GM18867 (cell line): ENCODE measurements at regions not wholly inside any gene's neighbourhood (a gene's known extent, or its start where the extent isn't known, plus 50 kb on each side); places are given as distances from the start of the nearest gene placed in this dataset.
"Not testable (repeated sequence)": the region's sequence is repeated elsewhere in the genome, so short reads cannot be mapped to it uniquely, and the experiment has no call there.

Experiments
- ATAC-seq: cut with Tn5 transposase; IDR thresholded peaks from one replicate; pipeline ENCODE4 v1.9.1; 2021; ENCODE audit warnings: mild to moderate bottlenecking, moderate library complexity; ENCODE audit not compliant: unreplicated experiment

DNA sequence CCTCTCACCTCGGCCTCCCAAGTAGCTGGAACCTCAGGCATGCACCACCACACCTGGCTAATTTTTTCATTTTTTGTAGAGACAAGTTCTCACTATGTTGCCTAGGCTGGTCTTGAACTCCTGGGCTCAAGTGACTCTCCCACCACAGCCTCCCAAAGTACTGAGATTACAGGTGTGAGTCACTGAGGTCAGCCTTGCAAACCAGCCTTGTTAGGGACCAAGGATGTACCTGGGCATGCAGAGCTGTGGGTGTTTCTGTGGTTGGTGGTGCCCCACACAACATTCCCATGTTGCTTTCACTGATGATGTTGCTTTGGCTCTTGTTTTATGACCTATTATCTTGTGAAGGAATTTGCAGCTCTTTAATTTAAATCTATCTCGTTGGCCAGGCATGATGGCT, 54.8 kb downstream of the OTUD1 start:
- ATAC-seq, result no peak

DNA sequence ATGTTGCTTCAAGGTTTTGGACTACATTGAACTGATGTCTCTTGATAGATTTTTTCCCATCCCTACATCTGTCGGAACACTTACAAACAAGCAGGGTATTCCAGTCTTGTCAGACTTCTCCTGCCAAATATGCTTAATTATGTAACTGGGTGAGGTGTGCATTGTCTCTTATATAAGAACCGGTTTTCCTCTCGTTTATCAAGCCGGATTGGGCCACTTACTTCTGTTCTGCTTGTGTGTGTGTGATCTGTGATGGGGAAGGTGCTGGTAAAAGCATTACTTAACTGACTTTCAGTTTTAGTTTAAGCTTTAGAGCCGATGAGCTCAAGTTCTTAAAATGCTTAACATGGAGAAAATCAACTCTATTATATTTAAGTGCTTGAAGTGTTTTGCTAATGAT, 57.9 kb downstream of the OTUD1 start:
- ATAC-seq, result peak; percentile 54

DNA sequence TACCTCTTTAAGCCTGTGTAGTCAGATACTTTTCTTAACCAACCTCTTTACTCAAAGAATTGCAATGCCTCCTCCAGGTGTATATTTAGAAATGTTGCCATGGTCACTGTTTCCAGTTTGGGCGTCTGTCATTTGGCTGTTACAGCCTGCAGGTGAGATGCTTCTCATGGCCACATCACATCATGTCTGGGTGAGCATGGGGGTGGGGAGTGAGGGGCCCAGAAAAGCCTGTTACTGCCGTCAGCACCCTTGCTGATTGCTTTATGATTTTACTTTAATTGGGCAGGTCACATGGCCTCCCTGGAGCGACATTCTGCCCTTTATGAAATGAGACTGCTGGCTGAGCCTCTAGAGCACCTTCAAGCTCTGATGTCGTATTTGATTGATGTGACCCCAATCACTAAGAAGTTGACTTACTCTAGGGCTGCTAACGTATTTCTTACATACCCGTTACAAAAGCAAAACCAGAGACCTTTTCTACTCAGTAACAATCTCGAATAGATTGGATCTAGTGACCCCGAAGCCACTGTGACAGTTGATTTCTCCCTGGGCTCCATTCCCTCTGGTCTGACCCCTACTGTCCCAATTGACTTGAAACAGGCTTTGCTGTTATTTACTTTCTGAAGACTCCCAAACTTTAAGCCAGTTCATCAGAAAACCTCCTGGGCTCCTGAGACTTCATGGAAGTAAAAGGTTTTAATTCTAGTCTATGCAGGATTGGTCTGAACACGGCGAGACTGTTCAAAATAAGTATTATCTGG, 60.7 kb downstream of the OTUD1 start:
- ATAC-seq, result no peak

DNA sequence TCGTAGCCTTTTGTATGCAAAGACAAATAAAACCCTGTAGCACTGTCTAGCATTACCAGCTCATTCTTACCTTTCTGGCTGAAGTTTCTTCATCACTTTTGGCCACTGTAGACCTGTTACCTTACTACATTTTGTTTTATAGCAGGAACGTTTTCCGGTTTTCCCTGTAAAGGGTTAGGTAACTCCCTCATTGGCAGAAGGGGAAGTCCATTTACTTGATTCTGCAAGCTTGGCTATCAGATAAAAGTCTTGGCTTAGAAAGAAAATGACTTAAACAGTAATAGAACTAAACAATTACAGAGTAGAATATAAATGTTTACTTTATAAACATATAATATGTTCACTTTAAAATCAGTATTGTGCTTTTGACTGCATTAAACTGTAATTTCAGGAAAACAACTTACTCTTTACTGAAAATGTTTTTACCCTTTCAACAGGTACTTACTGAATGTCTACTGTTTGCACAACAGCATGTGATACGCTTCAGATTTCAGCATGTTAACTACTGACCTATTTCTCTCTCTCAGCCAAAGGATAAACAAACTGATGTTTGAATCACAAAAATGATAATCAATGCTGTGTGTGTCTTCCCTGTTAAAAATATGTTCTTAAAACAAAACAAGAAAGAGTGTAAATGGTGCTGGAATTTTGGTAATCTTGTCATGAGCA, 67.1 kb downstream of the OTUD1 start:
- ATAC-seq, result no peak

DNA sequence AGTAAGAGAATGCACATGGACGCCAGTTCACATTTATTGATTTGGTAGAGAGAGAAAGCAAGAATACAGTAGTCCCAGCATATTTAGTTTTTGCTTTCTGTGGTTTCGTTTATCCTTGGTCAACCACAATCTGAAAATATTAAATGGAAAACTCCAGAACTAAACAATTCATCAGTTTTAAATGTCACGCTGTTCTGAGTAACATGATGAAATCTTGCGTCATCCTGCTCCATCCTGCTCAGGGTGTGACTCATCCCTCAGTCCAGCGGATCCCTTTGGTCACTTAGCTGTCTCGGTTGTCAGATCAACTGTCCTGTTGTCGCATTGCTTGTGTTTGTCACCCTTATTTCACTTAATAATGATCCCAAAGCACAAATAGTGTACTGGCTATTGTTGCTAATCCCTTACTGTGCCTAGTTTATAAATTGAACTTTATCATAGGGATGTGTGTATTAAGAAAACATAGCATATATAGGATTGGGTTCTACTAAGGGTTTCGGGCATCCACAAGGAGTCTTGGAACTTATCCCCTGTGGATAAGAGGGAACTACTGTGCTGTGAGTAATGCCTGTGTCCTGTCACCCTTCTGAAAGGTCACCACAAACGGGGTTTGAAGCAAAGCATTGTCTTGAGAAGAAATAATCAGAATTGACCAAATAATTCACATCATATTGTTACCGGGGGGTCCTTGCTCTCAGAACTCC, 73.6 kb downstream of the OTUD1 start:
- no peak for ATAC-seq

DNA sequence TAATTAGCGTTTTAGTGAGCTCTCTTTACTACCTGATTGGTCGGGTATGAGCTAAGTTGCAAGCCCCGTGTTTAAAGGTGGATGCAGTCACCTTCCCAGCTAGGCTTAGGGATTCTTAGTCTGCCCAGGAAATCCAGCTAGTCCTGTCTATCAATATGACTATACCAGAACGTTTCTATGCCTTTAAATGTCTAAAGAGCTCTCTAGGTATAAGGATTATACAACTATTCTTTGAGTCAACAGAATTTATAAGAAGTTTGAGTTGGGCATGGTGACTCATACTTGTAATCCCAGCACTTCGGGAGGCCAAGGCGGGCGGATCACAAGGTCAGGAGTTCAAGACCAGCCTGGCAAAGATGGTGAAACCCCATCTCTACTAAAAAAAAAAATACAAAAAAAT, 74.7 kb downstream of the OTUD1 start:
- not testable (repeated sequence) for ATAC-seq

DNA sequence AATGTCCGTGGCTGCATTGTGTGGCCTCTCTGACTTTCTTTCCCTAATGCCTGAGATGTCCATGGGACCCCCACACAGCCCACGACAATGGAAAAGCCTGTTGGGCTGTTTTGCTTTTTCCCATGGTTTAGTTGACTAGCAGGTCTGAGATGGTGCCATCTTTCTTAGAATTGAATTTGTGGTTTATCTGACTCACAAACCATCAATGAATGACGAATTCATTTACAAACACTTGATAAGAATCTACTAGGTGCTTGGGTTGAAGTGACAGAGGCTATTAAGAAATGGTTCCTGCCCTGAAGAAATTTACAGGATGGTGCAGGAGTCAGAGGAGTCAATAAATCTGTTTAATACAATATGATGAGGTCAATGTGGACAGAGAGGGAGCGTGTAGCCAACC, 75.4 kb downstream of the OTUD1 start:
- ATAC-seq, result no peak

DNA sequence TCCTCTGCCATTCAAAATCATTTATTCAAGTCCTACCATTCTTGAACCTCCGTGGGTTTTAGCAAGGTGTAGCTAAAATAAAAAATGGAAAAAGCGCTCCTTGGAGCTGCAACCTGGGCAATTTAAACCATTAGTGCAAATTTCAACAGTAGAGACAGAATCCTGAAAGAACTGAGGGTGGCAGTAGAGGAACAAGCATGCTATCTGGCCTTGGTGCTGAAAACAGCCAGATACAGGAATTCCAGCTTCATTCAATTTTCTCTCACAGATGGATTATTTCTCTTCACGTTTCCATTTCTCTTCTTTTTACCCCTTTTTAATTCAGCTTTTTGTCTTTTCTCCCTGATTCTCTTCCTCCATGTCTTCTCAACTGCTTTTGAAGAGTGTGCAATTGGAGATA, 77.7 kb downstream of the OTUD1 start:
- ATAC-seq, result no peak

DNA sequence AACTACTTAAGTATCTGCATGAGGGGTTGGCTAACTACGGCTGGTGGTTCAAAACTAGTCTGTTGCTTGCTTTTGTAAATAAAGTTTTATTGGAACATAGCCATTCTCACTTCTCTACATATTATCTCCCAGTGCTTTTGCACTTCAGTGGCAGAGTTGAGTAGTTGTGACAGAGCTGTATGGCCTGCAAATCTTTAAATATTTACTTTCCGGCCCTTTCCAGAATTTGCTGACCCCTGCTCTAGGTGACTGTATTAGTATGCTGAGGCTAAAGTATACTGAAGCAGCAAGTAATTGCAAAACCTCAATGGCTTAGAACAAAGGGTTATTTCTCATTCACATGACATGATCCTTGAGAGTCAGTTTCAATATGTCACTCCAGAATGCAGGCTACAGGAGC, 78.3 kb downstream of the OTUD1 start:
- no peak for ATAC-seq

DNA sequence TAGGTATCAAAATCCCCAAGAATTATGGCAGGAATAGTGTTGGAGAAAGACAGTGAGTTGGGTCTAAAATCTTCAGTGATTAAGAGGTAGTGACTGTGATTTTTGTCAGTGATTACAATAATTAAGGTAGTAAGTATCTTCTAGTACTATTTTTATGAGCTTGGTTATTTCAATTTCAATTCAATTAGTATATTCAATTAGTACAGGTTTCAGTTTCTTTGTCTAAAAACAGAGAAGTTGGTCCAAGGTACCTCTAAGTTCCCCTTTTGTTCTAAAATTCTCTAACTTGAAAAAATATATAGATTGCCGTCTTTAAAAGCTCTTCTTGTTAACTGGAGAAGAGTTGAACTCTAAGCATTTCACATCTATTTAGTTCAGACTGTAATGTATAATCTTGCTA, 82.9 kb downstream of the OTUD1 start:
- ATAC-seq, result peak; percentile 70

DNA sequence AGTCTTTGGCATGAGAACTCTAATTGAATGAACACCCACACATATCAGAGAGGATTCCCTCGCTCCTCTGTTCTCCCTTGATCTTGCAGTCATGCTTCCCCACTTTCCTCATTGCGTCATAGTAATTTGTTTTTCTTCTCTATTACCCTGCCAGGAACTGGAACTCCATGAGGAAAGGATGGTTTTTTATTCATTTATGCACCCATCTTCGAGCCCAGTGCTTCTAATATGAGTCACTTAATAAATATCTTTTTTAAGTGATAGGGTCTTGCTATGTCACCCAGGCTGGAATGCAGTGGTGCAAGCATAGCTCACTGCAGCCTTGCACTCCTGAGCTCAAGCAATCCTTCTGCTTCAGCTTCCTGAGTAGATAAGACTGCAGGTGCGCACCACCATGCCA, 83.5 kb downstream of the OTUD1 start:
- no peak for ATAC-seq

DNA sequence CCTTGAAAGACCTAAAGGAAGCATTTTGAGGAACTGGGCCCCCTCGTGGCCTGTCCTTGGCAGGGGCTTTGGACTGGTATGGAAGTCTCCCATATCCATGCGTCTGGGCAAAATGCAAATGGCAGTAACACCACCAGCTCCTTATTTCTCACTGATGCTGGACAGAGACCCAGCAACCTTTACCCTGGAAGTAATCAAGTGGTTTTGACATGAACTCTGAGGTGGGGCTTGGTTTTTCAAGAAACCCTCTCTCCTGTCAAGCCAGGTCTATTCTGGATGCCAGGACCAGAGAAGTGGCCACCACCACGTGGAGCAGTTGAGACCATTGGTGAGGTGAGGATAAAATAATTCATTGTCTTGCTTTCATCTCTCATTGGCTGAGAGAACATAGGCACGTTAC, 84.4 kb downstream of the OTUD1 start:
- no peak for ATAC-seq

DNA sequence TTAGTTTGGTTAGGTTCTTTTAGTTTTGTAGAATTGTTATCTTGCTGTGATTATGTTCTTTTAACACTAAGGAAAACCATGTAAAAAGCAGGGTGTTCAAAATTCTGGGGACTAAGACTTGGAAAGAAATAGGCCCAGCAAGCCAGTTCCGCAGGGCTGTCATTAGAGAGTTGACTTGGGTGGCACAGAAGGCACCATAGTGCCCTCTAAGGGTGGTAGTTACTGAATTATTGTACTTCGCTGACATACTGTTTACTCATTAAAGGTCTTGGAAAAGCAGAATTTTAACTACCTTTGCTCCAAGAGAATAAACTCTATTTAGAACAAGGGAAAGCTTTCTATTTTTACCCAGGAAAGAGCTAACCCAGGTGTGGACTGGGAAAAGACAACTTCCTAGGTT, 86.5 kb downstream of the OTUD1 start:
- peak; percentile 67 for ATAC-seq

DNA sequence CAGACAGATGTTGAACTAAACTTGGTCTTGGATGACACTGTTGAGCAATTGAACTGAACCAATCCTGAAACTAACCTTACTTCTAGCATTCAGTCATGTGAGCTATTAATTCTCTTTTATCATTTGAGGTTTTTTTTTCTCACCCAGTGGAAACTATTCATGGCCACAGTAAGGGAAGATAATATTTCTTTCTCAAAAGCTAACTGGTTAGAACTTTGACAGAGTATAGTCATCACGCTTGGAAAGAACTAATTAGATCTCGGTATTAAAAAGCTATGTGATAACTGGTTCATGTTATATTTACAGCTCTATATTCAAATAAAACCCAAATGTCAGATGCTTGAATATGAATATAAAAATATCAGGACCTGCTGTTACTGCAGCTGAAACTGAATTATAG, 89.5 kb downstream of the OTUD1 start:
- no peak for ATAC-seq

DNA sequence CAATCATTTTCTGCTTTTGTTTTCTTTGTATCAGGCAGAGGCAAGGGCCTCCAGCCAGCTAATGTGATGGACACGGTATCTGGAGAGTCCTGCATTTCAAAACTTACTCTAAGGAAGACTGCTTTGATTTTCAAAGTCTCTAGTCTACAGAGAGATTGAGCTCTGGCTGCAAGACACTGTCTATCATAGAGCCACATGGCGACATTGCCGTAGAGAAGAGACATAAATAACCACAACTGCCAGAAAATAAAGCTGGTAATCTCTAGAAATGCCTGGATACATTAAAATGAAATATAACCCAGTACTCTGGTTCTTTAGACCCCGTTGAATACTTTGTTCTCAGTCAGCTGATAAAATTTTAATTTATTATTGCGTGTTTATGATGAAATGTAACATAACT, 90.8 kb downstream of the OTUD1 start:
- ATAC-seq, result no peak

DNA sequence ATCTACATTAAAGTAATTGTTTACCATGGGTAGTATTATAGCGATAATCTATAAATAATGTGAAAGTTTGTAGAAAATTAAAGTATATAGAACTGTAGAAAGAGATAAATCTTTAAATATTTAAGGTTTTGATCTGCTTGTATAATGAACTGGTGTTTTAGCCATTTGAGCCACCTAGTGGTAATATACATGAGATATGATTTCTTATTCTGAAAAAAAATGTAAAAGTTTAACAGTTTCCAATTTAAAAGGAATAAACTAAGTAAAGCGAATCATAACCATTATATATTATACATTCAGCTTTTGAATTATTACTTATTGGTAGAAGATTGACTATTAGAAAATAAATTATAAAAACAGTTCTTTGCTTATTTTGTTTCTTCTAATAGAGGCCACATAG, 91.2 kb downstream of the OTUD1 start:
- no peak for ATAC-seq

DNA sequence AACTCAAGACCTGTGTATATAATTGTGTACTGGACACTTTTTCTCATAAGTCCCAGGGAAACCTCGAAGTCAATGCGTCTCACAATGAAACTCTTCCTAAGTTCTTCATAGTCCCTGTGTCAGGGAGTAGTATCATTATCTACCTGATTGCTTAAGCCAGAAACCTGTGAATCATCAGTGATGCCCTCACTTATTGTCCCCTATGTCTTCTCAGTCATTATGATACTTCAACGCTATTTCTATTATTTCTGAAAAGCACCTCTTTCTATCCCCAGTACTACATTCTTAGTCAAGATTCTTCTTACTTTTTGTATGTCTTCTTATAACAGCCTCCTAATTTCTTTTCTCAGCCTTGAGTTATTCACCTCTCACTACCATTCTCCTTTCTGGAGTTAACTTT, 94.3 kb downstream of the OTUD1 start:
- no peak for ATAC-seq

DNA sequence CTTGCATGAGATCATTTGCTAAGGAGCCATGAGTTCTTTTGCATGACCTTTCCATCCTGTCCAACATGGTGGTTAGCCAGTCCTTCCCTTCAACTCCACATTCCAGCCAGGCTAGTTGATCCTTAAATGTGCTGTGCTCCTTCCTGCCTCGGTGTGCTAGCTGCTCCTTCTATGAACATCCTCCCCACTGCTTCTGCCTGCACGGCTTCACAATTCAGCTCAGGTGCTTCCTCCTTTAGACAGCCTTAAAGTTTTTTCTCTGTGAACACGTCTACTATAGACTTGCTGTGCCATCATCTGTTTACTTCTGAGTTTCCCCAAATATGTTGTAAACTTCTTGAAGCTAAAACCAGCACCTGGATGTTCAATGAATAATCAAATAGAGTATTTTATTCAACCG, 95.5 kb downstream of the OTUD1 start:
- ATAC-seq, result no peak

DNA sequence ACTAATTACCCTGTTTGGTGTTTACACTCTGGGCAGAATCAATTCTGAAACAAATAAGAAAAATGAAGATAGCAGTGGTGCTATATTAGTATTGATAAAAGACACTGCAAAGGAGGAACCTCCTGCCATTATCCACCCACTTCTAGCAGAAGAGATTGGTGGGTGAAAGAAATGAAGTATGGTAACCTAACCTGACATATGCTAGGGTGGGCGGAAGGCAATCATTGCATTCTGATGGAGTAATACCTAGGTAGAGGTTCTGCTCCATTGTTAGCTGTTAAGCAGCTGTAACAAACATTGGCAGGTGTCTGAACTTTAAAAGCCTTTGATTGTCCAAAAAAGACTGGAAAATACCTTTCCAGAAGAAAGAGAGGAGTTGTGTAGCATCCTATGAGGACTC, 95.9 kb downstream of the OTUD1 start:
- ATAC-seq, result no peak

DNA sequence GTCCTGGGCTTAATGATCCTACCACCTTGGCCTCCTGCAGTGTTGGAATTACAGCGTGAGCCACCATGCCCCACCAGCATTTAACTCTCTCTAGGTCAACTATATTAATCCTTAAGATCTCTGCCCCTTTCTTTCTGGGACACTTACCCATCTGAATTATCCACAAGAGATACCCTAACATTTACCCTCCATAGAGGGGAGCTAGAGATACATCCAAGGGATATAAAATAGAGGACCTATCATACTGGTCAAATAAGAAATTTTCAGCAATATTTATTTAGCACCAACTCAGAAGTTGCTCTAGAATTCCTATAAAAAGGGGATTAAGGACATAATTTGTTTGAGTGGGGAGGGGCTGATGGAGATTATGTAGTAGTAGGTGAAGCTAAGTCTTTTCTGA, 96.5 kb downstream of the OTUD1 start:
- no peak for ATAC-seq

DNA sequence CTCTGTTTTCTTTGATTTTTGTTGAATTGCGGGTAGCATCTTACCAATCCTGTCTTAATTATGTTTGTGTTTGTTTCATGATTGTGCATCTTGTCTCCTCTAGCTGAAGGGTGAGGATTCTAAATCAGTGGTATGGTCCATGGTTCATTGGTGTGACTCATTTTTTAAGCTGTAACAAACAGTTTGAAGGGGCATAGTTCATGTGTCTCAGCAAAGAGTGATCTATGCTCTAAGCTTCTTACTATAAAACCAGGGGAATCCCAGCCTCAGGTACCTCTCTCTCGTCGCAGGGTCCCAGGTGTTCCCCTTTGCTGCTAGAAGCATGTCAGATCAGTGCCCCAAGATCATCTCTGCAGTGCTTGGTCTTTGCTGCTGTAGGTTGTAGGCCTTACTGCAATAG, 100.1 kb downstream of the OTUD1 start:
- no peak for ATAC-seq

DNA sequence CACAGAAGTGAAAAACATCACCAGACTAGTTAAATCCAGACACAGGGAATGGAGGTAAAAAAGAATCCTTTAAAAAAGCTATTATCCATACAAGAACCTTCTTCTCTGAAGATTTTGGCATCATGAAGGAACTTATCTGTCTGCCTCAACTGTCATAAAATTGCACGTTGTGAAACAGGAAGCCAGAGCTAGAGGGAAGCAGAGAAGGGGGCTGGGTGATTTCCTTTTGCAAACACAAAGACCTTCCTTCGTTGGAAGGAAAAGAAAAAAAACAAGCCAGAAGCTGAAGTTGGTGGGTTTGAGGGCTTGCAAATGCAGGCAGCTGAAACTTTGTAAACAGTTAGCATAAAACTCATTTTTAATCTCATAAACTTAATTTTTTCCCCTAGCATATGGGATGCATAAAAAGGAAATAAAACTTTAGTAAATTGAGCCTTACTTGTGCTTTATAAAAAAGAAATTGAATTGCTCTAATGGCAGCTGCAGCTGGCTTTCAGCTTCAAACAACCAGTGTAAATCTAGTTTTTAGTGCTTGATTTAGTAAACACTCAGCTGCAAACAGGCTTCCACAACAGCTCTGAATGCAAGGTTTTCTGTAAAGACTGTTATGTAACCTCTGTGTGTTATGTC, 101.6 kb downstream of the OTUD1 start:
- ATAC-seq, result no peak
